GM23338 (cell line): ENCODE measurements at regions not wholly inside any gene's neighbourhood (a gene's known extent, or its start where the extent isn't known, plus 50 kb on each side); places are given as distances from the start of the nearest gene placed in this dataset.

Experiments
- ATAC-seq: fragments of 200-7000 bp; cut with Tn5 transposase; 3 replicates; pipeline ENCODE4 v1.9.1; 2020
- DNase-seq: peaks from one replicate; pipeline ENCODE4 v3.0.0-alpha.2; 2015; ENCODE audit warnings: low spot score
- H2AFZ ChIP-seq: fragments of 200-600 bp; sonication (generic); 2 replicates; pipeline ENCODE4 v1.8.0; 2016; ENCODE audit warnings: antibody characterized with exemption, mild to moderate bottlenecking, moderate library complexity
- H3F3A ChIP-seq: fragments of 200-600 bp; sonication (generic); replicated peaks from 2 replicates; pipeline ENCODE4 v1.8.0; 2017; ENCODE audit warnings: antibody characterized with exemption, mixed run types, low read depth
- H3K27ac ChIP-seq: fragments of 200-600 bp; sonication (generic); 2 replicates; pipeline ENCODE4 v1.6.1; 2016; ENCODE audit warnings: low read depth
- H3K27me3 ChIP-seq: fragments of 200-600 bp; sonication (generic); 2 replicates; pipeline ENCODE4 v1.8.0; 2016; ENCODE audit warnings: mild to moderate bottlenecking, mixed run types, moderate library complexity; ENCODE audit not compliant: insufficient read depth
- H3K36me3 ChIP-seq: fragments of 200-600 bp; sonication (generic); 2 replicates; pipeline ENCODE4 v1.8.0; 2016; ENCODE audit warnings: mild to moderate bottlenecking; ENCODE audit not compliant: insufficient read depth
- H3K4me1 ChIP-seq: fragments of 200-600 bp; sonication (generic); 2 replicates; pipeline ENCODE4 v1.8.0; 2016; ENCODE audit warnings: mild to moderate bottlenecking, moderate library complexity; ENCODE audit not compliant: insufficient read depth
- H3K4me2 ChIP-seq: fragments of 200-600 bp; sonication (generic); 2 replicates; pipeline ENCODE4 v1.7.1; 2017; ENCODE audit warnings: mixed run types
- H3K4me3 ChIP-seq: fragments of 200-600 bp; sonication (generic); 2 replicates; pipeline ENCODE4 v1.6.1; 2016; ENCODE audit warnings: mixed run types
- H3K79me2 ChIP-seq: fragments of 200-600 bp; sonication (generic); replicated peaks from 2 replicates; pipeline ENCODE4 v1.8.0; 2017; ENCODE audit warnings: mild to moderate bottlenecking; ENCODE audit not compliant: insufficient read depth
- H3K9me2 ChIP-seq: fragments of 200-600 bp; sonication (generic); 2 replicates; pipeline ENCODE4 v1.8.0; 2017; ENCODE audit not compliant: insufficient read depth
- H4K20me1 ChIP-seq: fragments of 200-600 bp; sonication (generic); replicated peaks from 2 replicates; pipeline ENCODE4 v1.8.0; 2017; ENCODE audit warnings: mild to moderate bottlenecking; ENCODE audit not compliant: insufficient read depth
- H3K27ac Mint-ChIP-seq: 2 replicates; pipeline ENCODE4 v1.8.0; 2020; ENCODE audit warnings: inconsistent platforms, mild to moderate bottlenecking, moderate library complexity, mixed read lengths
- H3K27me3 Mint-ChIP-seq: 3 replicates; pipeline ENCODE4 v1.8.0; 2022; ENCODE audit warnings: low read depth, mild to moderate bottlenecking, moderate library complexity, mixed read lengths, inconsistent platforms; ENCODE audit not compliant: insufficient read depth, poor library complexity
- H3K36me3 Mint-ChIP-seq: 3 replicates; pipeline ENCODE4 v1.8.0; 2021; ENCODE audit warnings: low read depth, mild to moderate bottlenecking, inconsistent platforms, moderate library complexity, mixed read lengths
- H3K4me1 Mint-ChIP-seq: 3 replicates; pipeline ENCODE4 v1.8.0; 2020; ENCODE audit warnings: mild to moderate bottlenecking, inconsistent platforms, mixed read lengths
- H3K4me3 Mint-ChIP-seq: 3 replicates; pipeline ENCODE4 v1.8.0; 2021; ENCODE audit warnings: moderate library complexity, mild to moderate bottlenecking, inconsistent platforms, mixed read lengths
- H3K9me3 Mint-ChIP-seq: 3 replicates; pipeline ENCODE4 v1.8.0; 2020; ENCODE audit warnings: moderate library complexity, mild to moderate bottlenecking, inconsistent platforms, mixed read lengths
- CREB1 ChIP-seq: fragments of 250-450 bp; sonication (Bioruptor Pico); IDR thresholded peaks from 2 replicates; pipeline ENCODE4 v1.5.0; 2020; ENCODE audit warnings: low read depth, mild to moderate bottlenecking, moderate library complexity
- EZH2 ChIP-seq: fragments of 200-600 bp; sonication (generic); IDR thresholded peaks from one replicate; pipeline ENCODE4 v1.8.0; 2017; ENCODE audit warnings: antibody characterized with exemption, mild to moderate bottlenecking, low read depth; ENCODE audit not compliant: unreplicated experiment
- EZH2phosphoT487 ChIP-seq: fragments of 200-600 bp; sonication (generic); IDR thresholded peaks from one replicate; pipeline ENCODE4 v1.8.1; 2018; ENCODE audit warnings: antibody characterized with exemption; ENCODE audit not compliant: unreplicated experiment
- POLR2AphosphoS5 ChIP-seq: IDR thresholded peaks from 2 replicates; pipeline ENCODE4 v1.6.1; 2016; ENCODE audit warnings: antibody characterized with exemption, low read depth
- ZNF114 ChIP-seq: fragments of 250-450 bp; sonication (Bioruptor Pico); IDR thresholded peaks from 2 replicates; pipeline ENCODE4 v1.5.0; 2020; ENCODE audit warnings: mild to moderate bottlenecking, moderate library complexity
- TF ChIP-seq, protein P1 (sequence below): IDR thresholded peaks from one replicate; pipeline ENCODE4 v1.6.1; 2018; ENCODE audit warnings: antibody characterized with exemption; ENCODE audit not compliant: unreplicated experiment
- TF ChIP-seq, protein P2 (sequence below), 2 experiments: fragments of 200-600 bp in 1 of 2; sonication (generic) in 1 of 2; conservative IDR thresholded peaks; 2 replicates each; pipeline versions ENCODE4 v1.5.1 to v1.6.1; 2016 to 2017; ENCODE audit warnings: antibody characterized with exemption in 2 of 2, low read depth in 2 of 2, mild to moderate bottlenecking in 2 of 2, moderate library complexity in 1 of 2
- TF ChIP-seq, protein P3 (sequence below): IDR thresholded peaks from 2 replicates; pipeline ENCODE4 v1.6.1; 2016; ENCODE audit warnings: antibody characterized with exemption

DNA sequence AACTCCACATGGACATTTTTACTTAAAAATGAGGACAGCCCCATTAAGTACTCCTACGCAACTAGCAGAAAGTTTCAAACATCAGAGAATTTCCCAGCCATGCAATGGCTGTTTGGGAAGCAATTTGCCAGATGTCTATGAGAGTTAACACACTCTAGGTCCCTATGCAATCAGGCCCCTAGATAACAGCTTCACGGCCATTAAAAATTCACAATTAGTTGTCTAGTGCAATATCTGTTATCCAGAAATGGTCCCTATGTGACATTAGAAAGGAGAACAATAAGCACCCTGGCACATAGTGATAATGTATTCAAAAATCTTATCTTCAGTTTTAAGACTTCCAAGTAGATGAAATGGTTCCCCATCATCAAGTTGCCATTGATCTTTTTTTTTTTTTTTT, 174.3 kb upstream of the NRSN1 start:
- Histone ChIP-seq H3K27me3 (no peaks in the 10 kb centered on the region), H4K20me1 (no peaks in the 10 kb centered on the region), H3K4me2 (no peak overlapping the region), H3K79me2 (no peaks in the 10 kb centered on the region), H2AFZ (no peak overlapping the region), H3K9me2 (no peaks in the 10 kb centered on the region), H3F3A (no peaks in the 10 kb centered on the region), H3K4me3 (no peak overlapping the region), H3K4me1 (0 out of 2 replicates have a peak, but pooled peaks cover 8% of the 10 kb centered on the region), H3K36me3 (no peaks in the 10 kb centered on the region), H3K27ac (no peak overlapping the region)
- Mint-ChIP-seq H3K27ac (no peak overlapping the region; the same call in 1 of the 2 replicates), H3K4me3 (no peak overlapping the region), H3K27me3 (no peaks in the 10 kb centered on the region), H3K9me3 (no peaks in the 10 kb centered on the region), H3K4me1 (peaks cover 13% of the 10 kb centered on the region), H3K36me3 (no peaks in the 10 kb centered on the region)
- DNase-seq (no peak), ATAC-seq (no peak)
- TF ChIP-seq, protein P1, sequence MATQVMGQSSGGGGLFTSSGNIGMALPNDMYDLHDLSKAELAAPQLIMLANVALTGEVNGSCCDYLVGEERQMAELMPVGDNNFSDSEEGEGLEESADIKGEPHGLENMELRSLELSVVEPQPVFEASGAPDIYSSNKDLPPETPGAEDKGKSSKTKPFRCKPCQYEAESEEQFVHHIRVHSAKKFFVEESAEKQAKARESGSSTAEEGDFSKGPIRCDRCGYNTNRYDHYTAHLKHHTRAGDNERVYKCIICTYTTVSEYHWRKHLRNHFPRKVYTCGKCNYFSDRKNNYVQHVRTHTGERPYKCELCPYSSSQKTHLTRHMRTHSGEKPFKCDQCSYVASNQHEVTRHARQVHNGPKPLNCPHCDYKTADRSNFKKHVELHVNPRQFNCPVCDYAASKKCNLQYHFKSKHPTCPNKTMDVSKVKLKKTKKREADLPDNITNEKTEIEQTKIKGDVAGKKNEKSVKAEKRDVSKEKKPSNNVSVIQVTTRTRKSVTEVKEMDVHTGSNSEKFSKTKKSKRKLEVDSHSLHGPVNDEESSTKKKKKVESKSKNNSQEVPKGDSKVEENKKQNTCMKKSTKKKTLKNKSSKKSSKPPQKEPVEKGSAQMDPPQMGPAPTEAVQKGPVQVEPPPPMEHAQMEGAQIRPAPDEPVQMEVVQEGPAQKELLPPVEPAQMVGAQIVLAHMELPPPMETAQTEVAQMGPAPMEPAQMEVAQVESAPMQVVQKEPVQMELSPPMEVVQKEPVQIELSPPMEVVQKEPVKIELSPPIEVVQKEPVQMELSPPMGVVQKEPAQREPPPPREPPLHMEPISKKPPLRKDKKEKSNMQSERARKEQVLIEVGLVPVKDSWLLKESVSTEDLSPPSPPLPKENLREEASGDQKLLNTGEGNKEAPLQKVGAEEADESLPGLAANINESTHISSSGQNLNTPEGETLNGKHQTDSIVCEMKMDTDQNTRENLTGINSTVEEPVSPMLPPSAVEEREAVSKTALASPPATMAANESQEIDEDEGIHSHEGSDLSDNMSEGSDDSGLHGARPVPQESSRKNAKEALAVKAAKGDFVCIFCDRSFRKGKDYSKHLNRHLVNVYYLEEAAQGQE, result no peak
- no peak for TF ChIP-seq CREB1 (CRISPR knock-in tag)

DNA sequence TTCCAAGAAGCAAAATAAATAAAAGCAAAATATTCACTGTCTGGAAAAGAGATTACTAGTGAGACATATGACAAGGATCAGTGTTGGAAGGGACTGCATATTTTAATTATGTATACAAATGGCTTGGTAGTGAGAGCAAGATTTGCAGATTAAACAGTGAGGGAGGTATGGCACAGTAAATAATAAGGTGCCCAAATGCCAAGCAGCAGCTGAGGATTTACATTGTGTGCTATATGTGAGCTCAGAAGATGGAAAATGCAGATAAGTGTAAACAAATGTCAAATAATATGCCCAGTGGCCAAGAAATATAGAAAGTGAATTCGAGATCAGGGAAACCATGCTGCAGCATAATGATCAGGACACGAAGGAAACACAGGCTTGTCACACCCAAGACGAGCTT, 173.8 kb upstream of the NRSN1 start:
- no peak overlapping the region for H3K4me2 ChIP-seq
- DNase-seq, result no peak
- Mint-ChIP-seq H3K4me1 (peaks cover 19% of the 10 kb centered on the region), H3K36me3 (no peaks in the 10 kb centered on the region), H3K27ac (no peak overlapping the region), H3K4me3 (no peak overlapping the region), H3K9me3 (no peaks in the 10 kb centered on the region), H3K27me3 (no peaks in the 10 kb centered on the region)
- no peaks in the 10 kb centered on the region for H3F3A ChIP-seq
- no peak overlapping the region for H3K27ac ChIP-seq
- H2AFZ ChIP-seq, result no peak overlapping the region
- H3K27me3 ChIP-seq, result no peaks in the 10 kb centered on the region
- H3K4me1 ChIP-seq, result peaks cover 8% of the 10 kb centered on the region; the same call in 1 of the 2 replicates
- ATAC-seq, result no peak
- H3K9me2 ChIP-seq, result no peaks in the 10 kb centered on the region
- H3K79me2 ChIP-seq, result no peaks in the 10 kb centered on the region
- H3K4me3 ChIP-seq, result no peak overlapping the region
- no peaks in the 10 kb centered on the region for H3K36me3 ChIP-seq
- H4K20me1 ChIP-seq, result no peaks in the 10 kb centered on the region
- TF ChIP-seq EZH2, result no peak
- TF ChIP-seq, protein P1, result no peak
- TF ChIP-seq, protein P2, sequence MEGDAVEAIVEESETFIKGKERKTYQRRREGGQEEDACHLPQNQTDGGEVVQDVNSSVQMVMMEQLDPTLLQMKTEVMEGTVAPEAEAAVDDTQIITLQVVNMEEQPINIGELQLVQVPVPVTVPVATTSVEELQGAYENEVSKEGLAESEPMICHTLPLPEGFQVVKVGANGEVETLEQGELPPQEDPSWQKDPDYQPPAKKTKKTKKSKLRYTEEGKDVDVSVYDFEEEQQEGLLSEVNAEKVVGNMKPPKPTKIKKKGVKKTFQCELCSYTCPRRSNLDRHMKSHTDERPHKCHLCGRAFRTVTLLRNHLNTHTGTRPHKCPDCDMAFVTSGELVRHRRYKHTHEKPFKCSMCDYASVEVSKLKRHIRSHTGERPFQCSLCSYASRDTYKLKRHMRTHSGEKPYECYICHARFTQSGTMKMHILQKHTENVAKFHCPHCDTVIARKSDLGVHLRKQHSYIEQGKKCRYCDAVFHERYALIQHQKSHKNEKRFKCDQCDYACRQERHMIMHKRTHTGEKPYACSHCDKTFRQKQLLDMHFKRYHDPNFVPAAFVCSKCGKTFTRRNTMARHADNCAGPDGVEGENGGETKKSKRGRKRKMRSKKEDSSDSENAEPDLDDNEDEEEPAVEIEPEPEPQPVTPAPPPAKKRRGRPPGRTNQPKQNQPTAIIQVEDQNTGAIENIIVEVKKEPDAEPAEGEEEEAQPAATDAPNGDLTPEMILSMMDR (conservative IDR thresholded peaks at IDR 0.05; ENCODE audit: low read depth in 2 of 2), result no peak
- TF ChIP-seq, protein P3, sequence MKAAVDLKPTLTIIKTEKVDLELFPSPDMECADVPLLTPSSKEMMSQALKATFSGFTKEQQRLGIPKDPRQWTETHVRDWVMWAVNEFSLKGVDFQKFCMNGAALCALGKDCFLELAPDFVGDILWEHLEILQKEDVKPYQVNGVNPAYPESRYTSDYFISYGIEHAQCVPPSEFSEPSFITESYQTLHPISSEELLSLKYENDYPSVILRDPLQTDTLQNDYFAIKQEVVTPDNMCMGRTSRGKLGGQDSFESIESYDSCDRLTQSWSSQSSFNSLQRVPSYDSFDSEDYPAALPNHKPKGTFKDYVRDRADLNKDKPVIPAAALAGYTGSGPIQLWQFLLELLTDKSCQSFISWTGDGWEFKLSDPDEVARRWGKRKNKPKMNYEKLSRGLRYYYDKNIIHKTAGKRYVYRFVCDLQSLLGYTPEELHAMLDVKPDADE, result no peak
- TF ChIP-seq ZNF114 (CRISPR knock-in tag), result no peak
- no peak for TF ChIP-seq EZH2phosphoT487
- no peak for TF ChIP-seq CREB1 (CRISPR knock-in tag)
- no peak for TF ChIP-seq POLR2AphosphoS5
